ENCODE measurements at regions not wholly inside any gene's neighbourhood (a gene's known extent, or its start where the extent isn't known, plus 50 kb on each side); places are given as distances from the start of the nearest gene placed in this dataset.

GRCh38 chr2:234162861-234163260, 112.4 kb downstream of the SPP2 start:
- H4K20me1 ChIP-seq (ENCODE audit: insufficient read depth, low read length): no peaks in the 10 kb centered on the region

GRCh38 chr2:234161932-234162331, 111.4 kb downstream of the SPP2 start:
- DNase-seq (ENCODE audit: insufficient read length, low spot score, missing footprints): no peak
- no peaks in the 10 kb centered on the region for H3K36me3 ChIP-seq (ENCODE audit: insufficient read depth, low read length)
- no peak overlapping the region for H3K4me3 ChIP-seq (ENCODE audit: insufficient read depth, low read length)
- no peak overlapping the region for H3K27ac ChIP-seq (ENCODE audit: low read depth, low read length)
- H3K27me3 ChIP-seq (ENCODE audit: insufficient read depth, low read length): no peaks in the 10 kb centered on the region
- H2AFZ ChIP-seq (ENCODE audit: low read length): no peak overlapping the region
- H3K79me2 ChIP-seq (ENCODE audit: insufficient read depth, low read length): no peaks in the 10 kb centered on the region
- H3K4me2 ChIP-seq (ENCODE audit: insufficient read depth, low read length): no peak overlapping the region
- TF ChIP-seq CTCF (IDR thresholded peaks at IDR 0.05; ENCODE audit: extremely low read depth, low read depth, low read length): no peak
- peaks cover 10% of the 10 kb centered on the region for H3K4me1 ChIP-seq (ENCODE audit: insufficient read depth, low read length)
- H3K9me3 ChIP-seq (ENCODE audit: low read depth, low read length): no peaks in the 10 kb centered on the region
- no peaks in the 10 kb centered on the region for H4K20me1 ChIP-seq (ENCODE audit: insufficient read depth, low read length)

More at GRCh38 chr2:234162861-234163260, 112.4 kb downstream of the SPP2 start:
- DNase-seq (ENCODE audit: insufficient read length, low spot score, missing footprints): no peak
- no peak for TF ChIP-seq CTCF (IDR thresholded peaks at IDR 0.05; ENCODE audit: extremely low read depth, low read depth, low read length)
- no peaks in the 10 kb centered on the region for H3K27me3 ChIP-seq (ENCODE audit: insufficient read depth, low read length)
- H3K4me2 ChIP-seq (ENCODE audit: insufficient read depth, low read length): no peak overlapping the region
- no peak overlapping the region for H2AFZ ChIP-seq (ENCODE audit: low read length)
- no peaks in the 10 kb centered on the region for H3K9me3 ChIP-seq (ENCODE audit: low read depth, low read length)
- no peaks in the 10 kb centered on the region for H3K79me2 ChIP-seq (ENCODE audit: insufficient read depth, low read length)
- no peak overlapping the region for H3K27ac ChIP-seq (ENCODE audit: low read depth, low read length)
- peaks cover 10% of the 10 kb centered on the region for H3K4me1 ChIP-seq (ENCODE audit: insufficient read depth, low read length)
- no peak overlapping the region for H3K4me3 ChIP-seq (ENCODE audit: insufficient read depth, low read length)
- no peaks in the 10 kb centered on the region for H3K36me3 ChIP-seq (ENCODE audit: insufficient read depth, low read length)

- H2AFZ ChIP-seq (ENCODE audit: low read length): no peak overlapping the region
- TF ChIP-seq CTCF (IDR thresholded peaks at IDR 0.05; ENCODE audit: extremely low read depth, low read depth, low read length): no peak
- no peak overlapping the region for H3K4me2 ChIP-seq (ENCODE audit: insufficient read depth, low read length)
- H3K4me3 ChIP-seq (ENCODE audit: insufficient read depth, low read length): no peak overlapping the region
- H3K79me2 ChIP-seq (ENCODE audit: insufficient read depth, low read length): no peaks in the 10 kb centered on the region
- no peaks in the 10 kb centered on the region for H3K27me3 ChIP-seq (ENCODE audit: insufficient read depth, low read length)
- no peaks in the 10 kb centered on the region for H4K20me1 ChIP-seq (ENCODE audit: insufficient read depth, low read length)
- DNase-seq (ENCODE audit: insufficient read length, low spot score, missing footprints): no peak
- H3K4me1 ChIP-seq (ENCODE audit: insufficient read depth, low read length): no peaks in the 10 kb centered on the region
- no peaks in the 10 kb centered on the region for H3K36me3 ChIP-seq (ENCODE audit: insufficient read depth, low read length)
- H3K27ac ChIP-seq (ENCODE audit: low read depth, low read length): no peak overlapping the region
- no peaks in the 10 kb centered on the region for H3K9me3 ChIP-seq (ENCODE audit: low read depth, low read length)
Measured at GRCh38 chr2:234158812-234159211, 108.3 kb downstream of the SPP2 start.

GRCh38 chr2:234157817-234158588, 107.5 kb downstream of the SPP2 start:
- H3K27ac ChIP-seq (ENCODE audit: low read depth, low read length): no peak overlapping the region
- DNase-seq (ENCODE audit: insufficient read length, low spot score, missing footprints): no peak
- H3K4me3 ChIP-seq (ENCODE audit: insufficient read depth, low read length): no peak overlapping the region
- no peaks in the 10 kb centered on the region for H4K20me1 ChIP-seq (ENCODE audit: insufficient read depth, low read length)
- H3K36me3 ChIP-seq (ENCODE audit: insufficient read depth, low read length): no peaks in the 10 kb centered on the region
- H3K27me3 ChIP-seq (ENCODE audit: insufficient read depth, low read length): no peaks in the 10 kb centered on the region
- no peaks in the 10 kb centered on the region for H3K79me2 ChIP-seq (ENCODE audit: insufficient read depth, low read length)
- no peaks in the 10 kb centered on the region for H3K9me3 ChIP-seq (ENCODE audit: low read depth, low read length)
- no peaks in the 10 kb centered on the region for H3K4me1 ChIP-seq (ENCODE audit: insufficient read depth, low read length)
- H3K4me2 ChIP-seq (ENCODE audit: insufficient read depth, low read length): no peak overlapping the region
- H2AFZ ChIP-seq (ENCODE audit: low read length): no peak overlapping the region
- TF ChIP-seq CTCF (IDR thresholded peaks at IDR 0.05; ENCODE audit: extremely low read depth, low read depth, low read length): no peak
